Vagina (tissue), 2 donors: ENCODE measurements at regions not wholly inside any gene's neighbourhood (a gene's known extent, or its start where the extent isn't known, plus 50 kb on each side); places are given as distances from the start of the nearest gene placed in this dataset.

ENCODE experiments used
- DNase-seq, 2 donors: peaks; one replicate each; pipeline ENCODE4 v3.0.0-alpha.2; 2017; ENCODE audit errors: extremely low spot score in 2 of 2
- H3K27ac ChIP-seq: fragments of 200-600 bp; sonication (generic); one replicate; pipeline ENCODE4 v1.5.1; 2019
- H3K27me3 ChIP-seq: fragments of 200-600 bp; sonication (generic); one replicate; pipeline ENCODE4 v1.5.1; 2019
- H3K36me3 ChIP-seq, 2 donors: fragments of 200-600 bp; sonication (generic); one replicate each; pipeline ENCODE4 v1.5.1; 2017 to 2019
- H3K4me1 ChIP-seq: fragments of 200-600 bp; sonication (generic); one replicate; pipeline ENCODE4 v1.5.1; 2019
- H3K4me3 ChIP-seq, 2 donors: fragments of 200-600 bp; sonication (generic); 1 replicate in 1 of 2; 2 replicates in 1 of 2; pipeline ENCODE4 v1.5.1; 2016 to 2019
- H3K9me3 ChIP-seq: fragments of 200-600 bp; sonication (generic); one replicate; pipeline ENCODE4 v1.5.1; 2019
- POLR2A ChIP-seq, 2 donors: fragments of 450-650 bp; IDR thresholded peaks; one replicate each; pipeline ENCODE4 v1.6.1; 2017; ENCODE audit warnings: antibody characterized with exemption in 2 of 2, mild to moderate bottlenecking in 2 of 2, moderate library complexity in 2 of 2
- POLR2AphosphoS5 ChIP-seq, 2 donors: sonication (generic); formaldehyde crosslinking; IDR thresholded peaks; one replicate each; pipeline ENCODE4 v1.9.0; 2017; ENCODE audit warnings: antibody characterized with exemption in 2 of 2, mild to moderate bottlenecking in 2 of 2, low read depth in 1 of 2; ENCODE audit not compliant: insufficient read depth in 1 of 2
- intact Hi-C: fragments of 100-400 bp; cut with DNase I; formaldehyde crosslinking; loops from one replicate; pipeline ENCODE4 v1.15.1; 2023
- TF ChIP-seq, protein P1 (sequence below), 3 experiments: fragments of 450-650 bp in 2 of 3; fragments of 200-600 bp in 1 of 3; sonication (generic) in 1 of 3; IDR thresholded peaks; one replicate each; pipeline ENCODE4 v1.5.1; 2017 to 2019; ENCODE audit warnings: antibody characterized with exemption in 3 of 3, mild to moderate bottlenecking in 2 of 3, moderate library complexity in 2 of 3

- no peak overlapping the region for H3K27ac ChIP-seq
- no peaks in the 10 kb centered on the region for H3K27me3 ChIP-seq
- no peaks in the 10 kb centered on the region for H3K9me3 ChIP-seq
- no peak overlapping the region for H3K4me3 ChIP-seq
- H3K36me3 ChIP-seq, result no peaks in the 10 kb centered on the region
- DNase-seq, result no peak
- H3K4me1 ChIP-seq, result no peaks in the 10 kb centered on the region
- intact Hi-C loops, result no loop called here
- TF ChIP-seq POLR2AphosphoS5 (IDR thresholded peaks at IDR 0.05; ENCODE audit: insufficient read depth in 1 of 2, low read depth in 1 of 2) (no peak), POLR2A (IDR thresholded peaks at IDR 0.05) (no peak)
- TF ChIP-seq, protein P1, sequence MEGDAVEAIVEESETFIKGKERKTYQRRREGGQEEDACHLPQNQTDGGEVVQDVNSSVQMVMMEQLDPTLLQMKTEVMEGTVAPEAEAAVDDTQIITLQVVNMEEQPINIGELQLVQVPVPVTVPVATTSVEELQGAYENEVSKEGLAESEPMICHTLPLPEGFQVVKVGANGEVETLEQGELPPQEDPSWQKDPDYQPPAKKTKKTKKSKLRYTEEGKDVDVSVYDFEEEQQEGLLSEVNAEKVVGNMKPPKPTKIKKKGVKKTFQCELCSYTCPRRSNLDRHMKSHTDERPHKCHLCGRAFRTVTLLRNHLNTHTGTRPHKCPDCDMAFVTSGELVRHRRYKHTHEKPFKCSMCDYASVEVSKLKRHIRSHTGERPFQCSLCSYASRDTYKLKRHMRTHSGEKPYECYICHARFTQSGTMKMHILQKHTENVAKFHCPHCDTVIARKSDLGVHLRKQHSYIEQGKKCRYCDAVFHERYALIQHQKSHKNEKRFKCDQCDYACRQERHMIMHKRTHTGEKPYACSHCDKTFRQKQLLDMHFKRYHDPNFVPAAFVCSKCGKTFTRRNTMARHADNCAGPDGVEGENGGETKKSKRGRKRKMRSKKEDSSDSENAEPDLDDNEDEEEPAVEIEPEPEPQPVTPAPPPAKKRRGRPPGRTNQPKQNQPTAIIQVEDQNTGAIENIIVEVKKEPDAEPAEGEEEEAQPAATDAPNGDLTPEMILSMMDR (IDR thresholded peaks at IDR 0.05), result no peak
Measured at GRCh38 chr1:96550061-96550460, 171.5 kb upstream of the PTBP2 start.

DNA sequence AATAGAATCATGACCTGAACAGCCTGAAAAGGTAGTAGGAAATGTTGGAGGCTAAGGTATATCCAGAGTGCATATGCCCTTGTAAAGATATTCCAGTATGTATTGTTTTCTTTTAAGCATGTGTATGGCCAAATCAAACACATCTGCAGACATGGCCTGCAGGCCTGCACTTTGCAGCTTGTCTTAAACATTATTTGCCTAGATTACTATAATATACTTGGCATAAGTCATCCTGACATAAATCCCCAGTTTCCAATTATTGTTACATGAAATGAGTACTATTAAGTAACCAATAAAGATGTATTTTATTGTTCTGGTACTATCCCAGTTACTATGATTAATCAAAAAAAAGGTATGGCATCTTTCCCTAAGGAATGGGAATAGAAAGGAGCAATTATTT, 169.1 kb upstream of the PTBP2 start:
- intact Hi-C loops, result no loop called here
- Histone ChIP-seq H3K27me3 (no peaks in the 10 kb centered on the region), H3K27ac (no peak overlapping the region), H3K4me3 (no peak overlapping the region), H3K4me1 (no peaks in the 10 kb centered on the region), H3K36me3 (no peaks in the 10 kb centered on the region), H3K9me3 (no peaks in the 10 kb centered on the region)
- TF ChIP-seq POLR2AphosphoS5 (IDR thresholded peaks at IDR 0.05; ENCODE audit: insufficient read depth in 1 of 2, low read depth in 1 of 2) (no peak), POLR2A (IDR thresholded peaks at IDR 0.05) (no peak)
- TF ChIP-seq, protein P1 (IDR thresholded peaks at IDR 0.05), result no peak
- no peak for DNase-seq

- intact Hi-C loops, result no loop called here
- Histone ChIP-seq H3K27ac (no peak overlapping the region), H3K9me3 (no peaks in the 10 kb centered on the region), H3K27me3 (no peaks in the 10 kb centered on the region), H3K4me3 (no peak overlapping the region), H3K4me1 (peaks cover 9% of the 10 kb centered on the region), H3K36me3 (no peaks in the 10 kb centered on the region)
- TF ChIP-seq POLR2AphosphoS5 (IDR thresholded peaks at IDR 0.05; ENCODE audit: insufficient read depth in 1 of 2, low read depth in 1 of 2), result no peak
- TF ChIP-seq, protein P1 (IDR thresholded peaks at IDR 0.05), result no peak
- TF ChIP-seq POLR2A (IDR thresholded peaks at IDR 0.05), result no peak
- DNase-seq, result no peak
Measured at GRCh38 chr1:96553811-96554210, 167.8 kb upstream of the PTBP2 start.

DNA sequence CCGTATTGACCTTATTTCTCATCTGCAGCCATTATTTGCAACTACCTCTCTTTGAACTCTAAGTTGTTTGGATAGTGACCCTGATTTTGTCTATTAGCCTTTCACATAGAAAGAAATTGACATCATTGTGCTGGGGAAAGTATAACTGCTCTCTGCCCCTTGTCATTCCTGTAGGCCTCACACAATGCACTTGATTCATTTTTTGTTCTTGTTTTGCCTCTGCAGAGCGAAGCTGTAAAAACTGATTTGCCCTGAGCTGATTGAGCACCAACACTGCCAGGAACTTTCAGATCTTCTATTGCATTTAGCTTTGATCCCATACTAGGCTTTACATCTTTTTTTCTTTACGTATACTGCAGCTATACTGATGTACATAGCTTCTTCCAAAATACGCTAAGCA, 167.2 kb upstream of the PTBP2 start:
- peaks cover 11% of the 10 kb centered on the region for H3K4me1 ChIP-seq
- no peak for TF ChIP-seq POLR2A (IDR thresholded peaks at IDR 0.05)
- TF ChIP-seq POLR2AphosphoS5 (IDR thresholded peaks at IDR 0.05; ENCODE audit: insufficient read depth in 1 of 2, low read depth in 1 of 2), result no peak
- TF ChIP-seq, protein P1 (IDR thresholded peaks at IDR 0.05), result no peak
- no peaks in the 10 kb centered on the region for H3K36me3 ChIP-seq
- DNase-seq, result no peak
- no peak overlapping the region for H3K27ac ChIP-seq
- intact Hi-C loops, result no loop called here
- H3K9me3 ChIP-seq, result no peaks in the 10 kb centered on the region
- H3K27me3 ChIP-seq, result no peaks in the 10 kb centered on the region
- H3K4me3 ChIP-seq, result no peak overlapping the region

DNA sequence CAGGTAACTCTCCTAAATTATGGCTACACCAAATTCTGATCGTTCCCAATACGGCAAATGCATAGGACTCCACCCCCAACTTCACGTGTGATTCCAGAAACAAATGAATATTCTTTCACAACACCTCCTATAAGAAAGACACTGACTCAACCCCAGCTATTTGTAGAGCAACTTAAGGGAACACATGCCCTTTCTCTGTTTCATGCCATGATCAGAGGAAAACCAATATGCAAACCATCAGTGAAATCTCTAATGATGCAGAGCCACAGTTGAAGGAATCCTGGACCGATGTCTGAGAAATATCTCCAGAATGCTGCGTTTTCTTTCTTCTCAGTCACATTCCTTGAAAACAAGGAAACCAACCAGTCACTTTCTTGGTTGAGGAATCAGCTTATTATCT, 164.2 kb upstream of the PTBP2 start:
- no peak for DNase-seq
- H3K9me3 ChIP-seq, result no peaks in the 10 kb centered on the region
- H3K36me3 ChIP-seq, result no peaks in the 10 kb centered on the region
- TF ChIP-seq, protein P1 (IDR thresholded peaks at IDR 0.05), result no peak
- TF ChIP-seq POLR2AphosphoS5 (IDR thresholded peaks at IDR 0.05; ENCODE audit: insufficient read depth in 1 of 2, low read depth in 1 of 2), result no peak
- no peak for TF ChIP-seq POLR2A (IDR thresholded peaks at IDR 0.05)
- no peak overlapping the region for H3K27ac ChIP-seq
- peaks cover 11% of the 10 kb centered on the region for H3K4me1 ChIP-seq
- H3K4me3 ChIP-seq, result no peak overlapping the region
- H3K27me3 ChIP-seq, result no peaks in the 10 kb centered on the region
- intact Hi-C loops, result no loop called here
